Adipose tissue (tissue), 3 donors: ENCODE measurements at regions not wholly inside any gene's neighbourhood (a gene's known extent, or its start where the extent isn't known, plus 50 kb on each side); places are given as distances from the start of the nearest gene placed in this dataset.
"Not testable (repeated sequence)": the region's sequence is repeated elsewhere in the genome, so short reads cannot be mapped to it uniquely, and the experiment has no call there.

ENCODE experiments used
- H3K27ac ChIP-seq: one replicate; pipeline ENCODE4 v1.5.1; 2013; ENCODE audit warnings: low read depth, low read length
- WGBS, 3 donors: extraction: QIAGEN DNeasy Blood & Tissue Kit; methylation state at CpG; one replicate each; pipeline ENCODE4 v1.1.7; 2013; 5-methylcytosine and 5-hydroxymethylcytosine counted together
- donor health status: healthy with polysubstance abuse.
- donor health status: Bipolar disorder and iron deficiency.
- donor health status: healthy.

- no peak overlapping the region for H3K27ac ChIP-seq
- 63 to 84% (median 83%) methylated on average over 2 of the region's 2 CpGs for WGBS, 3 donors
Measured at GRCh38 chr5:158060212-158060611, 201.3 kb upstream of the CLINT1 start.

GRCh38 chr5:158058208-158059120 lies 199.5 kb upstream of the CLINT1 start:
- no peak overlapping the region for H3K27ac ChIP-seq
- WGBS, 3 donors, result 69 to 79% (median 71%) methylated on average over 6 of the region's 6 CpGs

DNA sequence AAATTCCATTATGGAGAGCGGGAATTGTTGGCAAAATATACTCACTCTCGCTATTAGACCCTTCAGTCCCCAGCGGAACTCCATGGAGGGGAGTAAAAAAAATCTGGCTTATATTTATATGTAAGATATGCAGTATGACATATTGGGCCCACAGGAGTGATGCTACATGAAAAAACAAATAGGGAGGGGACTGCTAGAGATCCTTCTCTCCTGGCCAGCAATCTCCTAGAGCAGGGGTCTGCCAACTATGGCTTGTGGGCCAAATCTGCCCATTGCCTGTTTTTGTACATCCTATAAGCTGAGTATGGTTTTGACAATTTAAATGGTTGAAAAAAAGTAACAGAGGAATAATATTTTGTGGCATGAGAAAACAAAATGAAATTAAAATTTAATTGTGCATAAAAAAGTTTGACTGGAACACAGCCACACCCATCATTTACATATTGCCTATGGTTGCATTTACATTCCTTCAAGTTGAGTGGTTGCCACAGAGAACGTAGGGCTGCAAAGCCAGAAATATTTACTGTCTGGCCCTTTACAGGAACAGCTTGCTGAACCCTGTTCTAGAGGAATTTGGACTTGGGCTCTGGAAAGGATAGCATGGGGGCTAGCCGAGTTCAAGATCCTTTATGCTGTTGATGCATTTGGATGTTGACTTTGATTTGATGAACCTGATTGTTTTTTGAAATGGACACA lies 197.3 kb upstream of the CLINT1 start:
- WGBS, 3 donors, result 83 to 87% (median 86%) methylated on average over 5 of the region's 5 CpGs

DNA sequence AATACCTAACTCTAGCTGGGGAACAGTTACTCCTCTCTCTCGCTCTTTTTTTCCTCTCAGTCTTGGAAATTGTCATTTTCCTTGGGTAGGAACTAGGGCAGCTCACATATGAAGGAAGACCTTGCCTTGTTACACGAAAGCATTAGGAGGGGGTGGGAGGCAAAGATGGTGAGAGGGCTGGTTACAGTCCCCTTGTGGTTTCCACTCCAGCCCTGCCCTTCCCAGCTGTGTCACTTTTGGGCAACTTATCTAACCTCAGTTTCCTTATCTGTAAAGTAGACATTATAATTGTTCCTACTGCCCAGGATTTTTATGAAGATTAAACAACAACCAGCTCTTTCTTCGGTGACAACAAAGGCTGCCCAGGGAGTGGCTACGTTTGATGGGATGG lies 196.2 kb upstream of the CLINT1 start:
- WGBS, 3 donors, result 23 to 32% (median 26%) methylated on average over 4 of the region's 4 CpGs

More for the DNA sequence above, 197.3 kb upstream of the CLINT1 start:
- H3K27ac ChIP-seq, result no peak overlapping the region

GRCh38 chr5:158054223-158055110 lies 195.5 kb upstream of the CLINT1 start:
- 41 to 50% (median 44%) methylated on average over 9 of the region's 9 CpGs for WGBS, 3 donors
- H3K27ac ChIP-seq, result no peak overlapping the region

More for the DNA sequence above, 196.2 kb upstream of the CLINT1 start:
- no peak overlapping the region for H3K27ac ChIP-seq

DNA sequence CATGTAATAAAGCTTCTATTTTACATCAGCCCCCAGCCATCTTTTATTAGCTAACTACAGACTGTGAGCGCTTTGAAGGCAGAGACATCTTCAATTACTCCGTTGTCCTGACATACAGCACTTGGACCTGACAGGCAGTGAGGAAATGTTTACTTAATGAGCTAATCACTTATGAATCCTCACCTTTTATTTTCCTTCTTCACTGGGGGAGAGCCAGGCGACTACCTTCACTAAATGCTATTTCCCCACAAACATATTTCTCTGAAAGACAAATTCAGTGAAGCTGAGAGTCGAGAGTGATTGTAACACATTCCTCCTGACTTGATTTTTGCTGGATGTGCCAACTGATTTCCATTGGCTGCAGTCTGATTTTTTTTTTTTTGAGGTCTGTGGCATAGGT lies 192.1 kb upstream of the CLINT1 start:
- WGBS, 3 donors, result 52 to 73% (median 70%) methylated on average over 4 of the region's 4 CpGs
- no peak overlapping the region for H3K27ac ChIP-seq

- H3K27ac ChIP-seq, result no peak overlapping the region
- WGBS, 3 donors, result 26 to 52% (median 46%) methylated on average over 2 of the region's 2 CpGs
Measured at GRCh38 chr5:158050421-158050820, 191.5 kb upstream of the CLINT1 start.

- no peak overlapping the region for H3K27ac ChIP-seq
- WGBS, 3 donors, result 44 to 79% (median 69%) methylated on average over 1 of the region's 1 CpG
Measured at GRCh38 chr5:158049459-158049858, 190.5 kb upstream of the CLINT1 start.

- 89 to 99% (median 97%) methylated on average over 1 of the region's 1 CpG for WGBS, 3 donors
- H3K27ac ChIP-seq, result no peak overlapping the region
Measured at GRCh38 chr5:158045696-158046095, 186.8 kb upstream of the CLINT1 start.

GRCh38 chr5:158039911-158040347 lies 181.0 kb upstream of the CLINT1 start:
- 64 to 71% (median 68%) methylated on average over 2 of the region's 2 CpGs for WGBS, 3 donors
- H3K27ac ChIP-seq, result no peak overlapping the region

GRCh38 chr5:158039441-158039840 lies 180.5 kb upstream of the CLINT1 start:
- H3K27ac ChIP-seq, result no peak overlapping the region
- 0 to 100% (median 0%) methylated on average over 1 of the region's 1 CpG for WGBS, 3 donors

- WGBS, 3 donors, result 94 to 97% (median 95%) methylated on average over 25 to 31 of the region's 31 CpGs
- not testable (repeated sequence) for H3K27ac ChIP-seq
Measured at GRCh38 chr5:158036983-158037595, 178.1 kb upstream of the CLINT1 start.

GRCh38 chr5:158034586-158034985 lies 175.6 kb upstream of the CLINT1 start:
- not testable (repeated sequence) for H3K27ac ChIP-seq
- WGBS, 3 donors, result 90 to 93% (median 91%) methylated on average over 6 of the region's 6 CpGs

GRCh38 chr5:158033724-158034123 lies 174.8 kb upstream of the CLINT1 start:
- no peak overlapping the region for H3K27ac ChIP-seq
- 74 to 89% (median 85%) methylated on average over 1 of the region's 1 CpG for WGBS, 3 donors

DNA sequence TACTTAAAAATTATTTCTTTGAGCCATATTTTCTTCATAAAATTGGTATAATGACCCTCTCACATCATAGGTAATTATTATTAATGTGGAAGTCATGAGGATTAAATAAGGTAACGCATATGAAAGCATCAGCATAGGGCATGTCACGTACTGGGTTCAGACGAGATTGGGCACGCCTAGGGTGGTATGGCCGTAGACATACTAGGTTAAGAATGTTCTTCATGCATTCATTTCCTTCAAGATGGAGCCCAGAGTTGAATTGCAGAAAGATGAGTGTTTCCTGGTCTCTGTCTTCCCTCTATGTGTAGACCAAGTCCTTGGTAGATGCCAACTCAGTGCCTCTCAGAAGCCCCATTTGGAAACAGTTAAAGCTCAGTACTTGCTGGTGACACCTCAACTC lies 174.1 kb upstream of the CLINT1 start:
- H3K27ac ChIP-seq, result no peak overlapping the region
- WGBS, 3 donors, result 95 to 96% (median 96%) methylated on average over 5 of the region's 5 CpGs

- no peak overlapping the region for H3K27ac ChIP-seq
- 91 to 96% (median 92%) methylated on average over 1 of the region's 1 CpG for WGBS, 3 donors
Measured at GRCh38 chr5:158032246-158032645, 173.3 kb upstream of the CLINT1 start.

DNA sequence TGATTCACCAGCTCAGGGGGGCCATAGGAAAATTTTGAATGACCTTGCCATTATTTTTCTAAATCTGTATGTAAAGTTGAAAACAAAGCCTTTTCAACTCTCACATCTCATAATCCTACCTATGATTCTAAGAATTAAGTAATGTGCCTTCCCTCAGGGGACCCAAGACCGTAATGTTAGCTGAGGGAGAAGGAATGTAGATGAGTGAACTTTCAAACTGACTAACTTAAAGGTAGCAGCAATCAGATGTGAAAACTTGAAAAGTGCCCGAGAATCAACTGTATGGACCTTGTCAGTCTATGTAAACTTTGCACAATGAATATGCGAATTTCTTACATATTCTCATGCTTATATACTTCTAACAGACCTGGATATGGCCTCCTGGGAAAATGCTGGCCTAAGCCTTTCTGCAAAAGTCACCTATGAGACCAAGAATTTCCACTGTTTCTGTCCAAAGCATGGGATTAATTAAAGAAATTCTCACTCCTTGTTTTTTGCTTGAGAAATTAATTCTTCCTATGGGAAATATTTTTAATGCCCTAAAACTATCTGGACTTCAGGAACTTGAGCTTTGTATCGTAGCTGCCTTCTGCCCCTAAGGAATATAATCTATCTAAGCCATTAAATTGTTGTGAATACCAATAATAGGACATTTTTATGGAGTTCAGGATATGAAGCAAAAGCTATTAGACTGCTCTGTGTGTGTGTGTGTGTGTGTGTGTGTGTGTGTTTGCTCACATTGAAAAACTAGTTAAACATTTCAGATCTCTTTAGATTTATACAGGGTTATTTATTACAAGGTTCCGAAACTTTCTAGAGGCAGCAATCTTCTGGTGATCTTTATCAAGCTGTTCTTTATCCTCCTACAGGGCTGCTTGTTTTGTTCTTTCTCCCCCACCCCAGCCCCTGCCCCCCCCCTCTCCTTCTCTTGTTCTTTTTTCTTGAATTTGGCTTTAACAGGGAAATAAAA lies 169.1 kb upstream of the CLINT1 start:
- no peak overlapping the region for H3K27ac ChIP-seq
- WGBS, 3 donors, result 39 to 74% (median 47%) methylated on average over 5 of the region's 5 CpGs
